Breast epithelium (tissue), 3 donors: ENCODE measurements at regions not wholly inside any gene's neighbourhood (a gene's known extent, or its start where the extent isn't known, plus 50 kb on each side); places are given as distances from the start of the nearest gene placed in this dataset.

Source experiments
- CTCF ChIP-seq, 3 donors: fragments of 450-650 bp; IDR thresholded peaks; one replicate each; pipeline ENCODE4 v1.5.1; 2016 to 2017; ENCODE audit warnings: antibody characterized with exemption in 3 of 3, mild to moderate bottlenecking in 3 of 3, moderate library complexity in 3 of 3
- POLR2A ChIP-seq: fragments of 450-650 bp; IDR thresholded peaks from one replicate; pipeline ENCODE4 v1.6.1; 2016; ENCODE audit warnings: antibody characterized with exemption, mild to moderate bottlenecking, moderate library complexity
- POLR2AphosphoS5 ChIP-seq, 3 donors: sonication (generic); formaldehyde crosslinking; IDR thresholded peaks; one replicate each; pipeline ENCODE4 v1.6.1; 2017; ENCODE audit warnings: antibody characterized with exemption in 3 of 3

- TF ChIP-seq CTCF (IDR thresholded peaks at IDR 0.05): no peak
- TF ChIP-seq POLR2AphosphoS5 (IDR thresholded peaks at IDR 0.05): no peak
- TF ChIP-seq POLR2A: no peak
Measured at GRCh38 chr13:65650321-65650720, 1579.8 kb downstream of the PCDH9 start.
